Esophagus squamous epithelium (tissue), 5 donors: ENCODE measurements at regions not wholly inside any gene's neighbourhood (a gene's known extent, or its start where the extent isn't known, plus 50 kb on each side); places are given as distances from the start of the nearest gene placed in this dataset.

Experiments used
- DNase-seq: peaks from one replicate; lab custom pipeline; 2025; lab: John Stamatoyannopoulos, UW
- H3K27ac ChIP-seq, 4 donors: fragments of 200-600 bp; sonication (generic); one replicate each; pipeline ENCODE4 v1.5.1; 2016 to 2019; ENCODE audit warnings: mild to moderate bottlenecking in 1 of 4
- H3K27me3 ChIP-seq, 4 donors: fragments of 200-600 bp; sonication (generic); 1 replicate in 3 of 4; 2 replicates in 1 of 4; pipeline versions ENCODE4 v1.5.1 to v1.6.0; 2017 to 2021; ENCODE audit warnings: antibody characterized with exemption in 1 of 4
- H3K36me3 ChIP-seq, 3 donors: fragments of 200-600 bp; sonication (generic); one replicate each; pipeline ENCODE4 v1.5.1; 2016 to 2019
- H3K4me1 ChIP-seq, 3 donors: fragments of 200-600 bp; sonication (generic); one replicate each; pipeline ENCODE4 v1.5.1; 2017 to 2019
- H3K4me3 ChIP-seq, 4 donors: fragments of 200-600 bp; sonication (generic); 1 replicate in 3 of 4; 2 replicates in 1 of 4; pipeline ENCODE4 v1.5.1; 2016 to 2019; ENCODE audit warnings: mild to moderate bottlenecking in 2 of 4, moderate library complexity in 1 of 4
- H3K9me3 ChIP-seq, 3 donors: fragments of 200-600 bp; sonication (generic); one replicate each; pipeline ENCODE4 v1.5.1; 2016 to 2019
- CTCF ChIP-seq, 6 experiments: fragments of 450-650 bp in 4 of 6; fragments of 200-600 bp in 2 of 6; sonication (generic) in 2 of 6; IDR thresholded peaks; one replicate each; pipeline ENCODE4 v1.5.1; 2016 to 2019; ENCODE audit warnings: antibody characterized with exemption in 6 of 6, mild to moderate bottlenecking in 4 of 6, moderate library complexity in 4 of 6
- POLR2A ChIP-seq, 4 donors: fragments of 450-650 bp; IDR thresholded peaks; one replicate each; pipeline ENCODE4 v1.6.1; 2017; ENCODE audit warnings: antibody characterized with exemption in 4 of 4, mild to moderate bottlenecking in 4 of 4, moderate library complexity in 3 of 4
- WGBS, 2 donors: methylation state at CpG; one replicate each; pipeline ENCODE4 v1.1.5; 2018; 5-methylcytosine and 5-hydroxymethylcytosine counted together
- intact Hi-C: fragments of 100-400 bp; cut with DNase I; formaldehyde crosslinking; loops from one replicate; pipeline ENCODE4 v1.15.0; 2022
- donor health status: DM: yes; HTN: yes; CAD: no.

- Histone ChIP-seq H3K4me1 (peaks cover 0 to 8% (median 0%) of the 10 kb centered on the region in 3 donors), H3K27me3 (peaks cover 0 to 4% (median 0%) of the 10 kb centered on the region in 4 donors), H3K4me3 (no peak overlapping the region), H3K9me3 (no peaks in the 10 kb centered on the region), H3K36me3 (no peaks in the 10 kb centered on the region), H3K27ac (no peak overlapping the region)
- intact Hi-C loops = no loop called here
- DNase-seq = no peak
- WGBS, 2 donors = 65 to 86% methylated on average over 2 to 3 of the region's 3 CpGs
- TF ChIP-seq CTCF (IDR thresholded peaks at IDR 0.05) (no peak), POLR2A (IDR thresholded peaks at IDR 0.05) (no peak)
Measured at GRCh38 chr20:51204051-51204715, 181.3 kb upstream of the KCNG1 start.

DNA sequence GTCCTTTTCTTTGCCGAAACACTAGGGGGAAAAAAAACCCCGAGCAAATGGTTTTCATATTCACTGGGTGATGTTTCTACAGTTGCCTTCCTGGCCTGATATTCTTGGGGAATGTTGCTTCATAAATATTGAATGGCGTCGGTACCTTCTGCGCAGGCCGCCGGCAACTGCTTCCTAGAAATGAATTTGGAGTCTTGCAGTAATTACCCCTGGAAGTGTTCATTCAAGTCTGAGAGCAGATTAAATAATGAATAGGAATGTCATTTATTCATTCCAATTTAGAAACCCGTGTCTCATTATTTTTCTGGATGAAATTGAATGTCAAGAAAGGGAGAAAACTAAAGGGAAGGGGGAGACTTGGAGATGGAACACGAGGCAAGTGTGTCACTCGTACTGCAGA lies 179.4 kb upstream of the KCNG1 start:
- intact Hi-C loops = no loop called here
- 78 to 80% methylated on average over 10 of the region's 10 CpGs for WGBS, 2 donors

GRCh38 chr20:51199920-51200319 lies 177.0 kb upstream of the KCNG1 start:
- Histone ChIP-seq H3K27me3 (peaks cover 0 to 19% (median 0%) of the 10 kb centered on the region in 4 donors), H3K27ac (no peak overlapping the region), H3K36me3 (no peaks in the 10 kb centered on the region), H3K4me1 (peaks cover 0 to 19% (median 0%) of the 10 kb centered on the region in 3 donors), H3K9me3 (no peaks in the 10 kb centered on the region), H3K4me3 (no peak overlapping the region)
- DNase-seq = no peak
- WGBS, 2 donors = 50 to 80% methylated on average over 2 to 6 of the region's 6 CpGs
- TF ChIP-seq POLR2A (IDR thresholded peaks at IDR 0.05) = no peak
- no peak for TF ChIP-seq CTCF (IDR thresholded peaks at IDR 0.05)
- intact Hi-C loops = no loop called here

More for the DNA sequence above, 179.4 kb upstream of the KCNG1 start:
- peaks cover 0 to 8% (median 0%) of the 10 kb centered on the region in 4 donors for H3K27me3 ChIP-seq
- no peak overlapping the region for H3K4me3 ChIP-seq
- peaks cover 0 to 9% (median 0%) of the 10 kb centered on the region in 3 donors for H3K4me1 ChIP-seq
- TF ChIP-seq CTCF (IDR thresholded peaks at IDR 0.05) (no peak), POLR2A (IDR thresholded peaks at IDR 0.05) (no peak)
- H3K9me3 ChIP-seq = no peaks in the 10 kb centered on the region
- H3K27ac ChIP-seq = no peak overlapping the region
- DNase-seq = no peak
- H3K36me3 ChIP-seq = no peaks in the 10 kb centered on the region

DNA sequence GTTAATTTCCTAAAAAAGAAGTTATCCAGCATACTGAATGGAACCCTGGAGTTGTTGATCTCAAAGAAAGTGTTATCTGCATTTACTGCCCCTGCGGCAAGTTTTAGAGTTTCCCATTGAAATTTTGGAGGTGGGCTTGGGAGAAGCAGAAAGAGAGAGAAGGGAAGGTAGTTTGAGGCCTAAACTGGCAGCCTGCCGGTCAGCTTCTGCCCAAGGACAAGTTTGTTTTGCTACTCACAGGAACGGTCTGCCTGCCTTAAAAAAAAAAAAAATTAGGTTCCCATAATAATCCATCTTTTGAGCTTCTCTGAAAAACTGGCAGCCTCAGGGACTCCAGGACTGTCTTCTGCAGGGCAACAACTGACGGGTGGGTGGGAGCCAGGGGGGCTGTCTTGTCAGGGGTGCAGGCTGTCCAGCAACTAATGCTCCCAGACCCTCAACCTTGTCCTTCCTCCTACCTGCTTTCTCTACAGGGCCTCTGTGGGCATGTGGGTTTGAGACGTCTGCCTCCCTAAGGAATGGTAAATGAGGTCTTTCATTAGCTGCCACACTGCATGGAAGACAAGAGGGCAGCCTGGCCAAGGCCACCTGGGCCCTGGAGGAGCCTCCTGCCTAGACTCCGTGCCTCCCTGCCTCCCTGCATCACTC lies 176.1 kb upstream of the KCNG1 start:
- intact Hi-C loops = no loop called here
- H3K27ac ChIP-seq = no peak overlapping the region
- TF ChIP-seq POLR2A (IDR thresholded peaks at IDR 0.05) (no peak), CTCF (IDR thresholded peaks at IDR 0.05) (no peak)
- H3K4me3 ChIP-seq = no peak overlapping the region
- 70 to 75% methylated on average over 6 of the region's 6 CpGs for WGBS, 2 donors
- peaks cover 0 to 25% (median 0%) of the 10 kb centered on the region in 4 donors for H3K27me3 ChIP-seq
- peaks cover 0 to 19% (median 0%) of the 10 kb centered on the region in 3 donors for H3K4me1 ChIP-seq
- no peaks in the 10 kb centered on the region for H3K9me3 ChIP-seq
- no peak for DNase-seq
- H3K36me3 ChIP-seq = no peaks in the 10 kb centered on the region

DNA sequence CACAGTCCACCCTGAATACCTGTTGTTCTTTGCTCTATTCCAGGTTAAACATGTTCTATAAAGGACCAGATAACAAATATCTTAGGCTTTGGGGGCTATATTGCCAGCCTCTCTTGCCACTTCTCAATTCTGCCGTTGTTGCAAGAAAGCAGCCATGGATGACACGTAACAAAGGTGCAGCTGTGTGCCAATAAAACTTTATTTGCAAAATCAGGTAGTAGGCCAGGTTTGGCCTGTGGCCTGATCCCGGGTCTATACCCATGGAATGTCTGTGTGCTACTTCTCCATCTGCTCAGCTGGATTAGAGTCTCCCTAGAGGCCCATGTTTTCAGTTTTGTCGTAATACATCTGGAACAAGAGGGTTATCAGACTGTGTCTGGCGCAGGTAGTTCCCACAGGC lies 175.3 kb upstream of the KCNG1 start:
- no peak for DNase-seq
- H3K27ac ChIP-seq = no peak overlapping the region
- intact Hi-C loops = no loop called here
- no peaks in the 10 kb centered on the region for H3K9me3 ChIP-seq
- 79 to 84% methylated on average over 5 of the region's 5 CpGs for WGBS, 2 donors
- peaks cover 0 to 31% (median 0%) of the 10 kb centered on the region in 4 donors for H3K27me3 ChIP-seq
- no peaks in the 10 kb centered on the region for H3K36me3 ChIP-seq
- no peak overlapping the region for H3K4me3 ChIP-seq
- TF ChIP-seq CTCF (IDR thresholded peaks at IDR 0.05) (no peak), POLR2A (IDR thresholded peaks at IDR 0.05) (no peak)
- H3K4me1 ChIP-seq = peaks cover 0 to 19% (median 0%) of the 10 kb centered on the region in 3 donors
